Astrocyte (in vitro differentiated cells and primary cell): ENCODE measurements at regions not wholly inside any gene's neighbourhood (a gene's known extent, or its start where the extent isn't known, plus 50 kb on each side); places are given as distances from the start of the nearest gene placed in this dataset.

Experiments
- DNase-seq: peaks from one replicate; pipeline ENCODE4 v3.0.0-alpha.2; 2010; ENCODE audit warnings: low read depth
- FAIRE-seq: peaks from 2 replicates; lab custom pipeline; 2011; peaks lifted over from hg19 to GRCh38; lab: Jason Lieb, UNC
- H2AFZ ChIP-seq: 2 replicates; pipeline ENCODE4 v1.6.0; 2012; ENCODE audit warnings: low read depth, low read length, inconsistent platforms
- H3K27ac ChIP-seq: 2 replicates; pipeline ENCODE4 v1.5.1; 2011; ENCODE audit warnings: low read depth, low read length, inconsistent platforms
- H3K27me3 ChIP-seq: 2 replicates; pipeline ENCODE4 v1.6.0; 2011; ENCODE audit warnings: low read length, inconsistent platforms; ENCODE audit not compliant: insufficient read depth
- H3K36me3 ChIP-seq: 2 replicates; pipeline ENCODE4 v1.5.1; 2011; ENCODE audit warnings: low read length, inconsistent platforms; ENCODE audit not compliant: insufficient read depth
- H3K4me1 ChIP-seq: 2 replicates; pipeline ENCODE4 v1.5.1; 2011; ENCODE audit warnings: low read length, inconsistent platforms; ENCODE audit not compliant: insufficient read depth
- H3K4me2 ChIP-seq: 2 replicates; pipeline ENCODE4 v1.6.0; 2012; ENCODE audit warnings: low read length, inconsistent platforms
- H3K4me3 ChIP-seq: 2 replicates; pipeline ENCODE4 v1.5.1; 2011; ENCODE audit warnings: low read depth, mild to moderate bottlenecking, low read length, inconsistent platforms; ENCODE audit not compliant: insufficient read depth
- H3K79me2 ChIP-seq: 2 replicates; pipeline ENCODE4 v1.6.0; 2012; ENCODE audit warnings: mild to moderate bottlenecking, low read length, inconsistent platforms; ENCODE audit not compliant: insufficient read depth
- H3K9ac ChIP-seq: 2 replicates; pipeline ENCODE4 v1.6.0; 2012; ENCODE audit warnings: mild to moderate bottlenecking, low read length, inconsistent platforms
- H3K9me3 ChIP-seq: 2 replicates; pipeline ENCODE4 v1.5.1; 2012; ENCODE audit warnings: low read depth, mild to moderate bottlenecking, low read length, inconsistent platforms; ENCODE audit not compliant: insufficient read depth
- H4K20me1 ChIP-seq: 2 replicates; pipeline ENCODE4 v1.6.0; 2012; ENCODE audit warnings: low read length, inconsistent platforms; ENCODE audit not compliant: insufficient read depth
- H3K27ac Mint-ChIP-seq: one replicate; pipeline ENCODE4 v1.8.0; 2021; ENCODE audit warnings: mild to moderate bottlenecking, mixed read lengths; ENCODE audit not compliant: unreplicated experiment
- H3K27me3 Mint-ChIP-seq: one replicate; pipeline ENCODE4 v1.8.0; 2021; ENCODE audit warnings: low read depth, mixed read lengths; ENCODE audit not compliant: unreplicated experiment
- H3K36me3 Mint-ChIP-seq: one replicate; pipeline ENCODE4 v1.8.0; 2021; ENCODE audit warnings: low read depth, mixed read lengths; ENCODE audit not compliant: unreplicated experiment
- H3K4me1 Mint-ChIP-seq: one replicate; pipeline ENCODE4 v1.8.0; 2021; ENCODE audit warnings: low read depth, mixed read lengths; ENCODE audit not compliant: unreplicated experiment
- H3K4me3 Mint-ChIP-seq: one replicate; pipeline ENCODE4 v1.8.0; 2021; ENCODE audit warnings: mild to moderate bottlenecking, moderate library complexity, mixed read lengths; ENCODE audit not compliant: unreplicated experiment
- H3K9me3 Mint-ChIP-seq: one replicate; pipeline ENCODE4 v1.8.0; 2021; ENCODE audit warnings: mild to moderate bottlenecking, mixed read lengths; ENCODE audit not compliant: unreplicated experiment
- EZH2 ChIP-seq: IDR thresholded peaks from 2 replicates; pipeline ENCODE4 v1.6.1; 2012; ENCODE audit warnings: mild to moderate bottlenecking, low read length, inconsistent platforms; ENCODE audit not compliant: insufficient read depth
- TF ChIP-seq, protein P1 (sequence below): IDR thresholded peaks from 2 replicates; pipeline ENCODE4 v1.5.1; 2011; ENCODE audit warnings: low read depth, mild to moderate bottlenecking, inconsistent platforms, low read length, moderate library complexity; ENCODE audit not compliant: insufficient read depth

DNA sequence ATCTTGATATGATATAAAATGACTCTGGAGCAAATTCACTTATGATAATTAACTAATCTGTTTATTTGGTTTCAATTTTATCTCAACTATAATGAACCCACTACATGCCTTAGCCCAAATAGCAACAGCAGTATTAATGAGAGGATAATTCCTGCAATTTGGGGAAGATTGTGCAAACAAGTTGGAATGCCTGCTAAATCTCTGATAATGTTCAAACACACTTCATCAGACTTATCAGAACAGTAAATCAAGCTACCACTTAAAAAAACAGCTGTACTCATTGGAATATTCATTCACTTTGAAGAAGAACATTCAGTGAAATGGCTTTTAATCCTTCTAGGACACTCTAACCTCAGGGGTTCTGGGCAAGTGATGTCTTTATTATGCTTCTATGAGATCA is 85.4 kb downstream of the CBLN4 start:
- no peak for TF ChIP-seq EZH2
- TF ChIP-seq, protein P1, sequence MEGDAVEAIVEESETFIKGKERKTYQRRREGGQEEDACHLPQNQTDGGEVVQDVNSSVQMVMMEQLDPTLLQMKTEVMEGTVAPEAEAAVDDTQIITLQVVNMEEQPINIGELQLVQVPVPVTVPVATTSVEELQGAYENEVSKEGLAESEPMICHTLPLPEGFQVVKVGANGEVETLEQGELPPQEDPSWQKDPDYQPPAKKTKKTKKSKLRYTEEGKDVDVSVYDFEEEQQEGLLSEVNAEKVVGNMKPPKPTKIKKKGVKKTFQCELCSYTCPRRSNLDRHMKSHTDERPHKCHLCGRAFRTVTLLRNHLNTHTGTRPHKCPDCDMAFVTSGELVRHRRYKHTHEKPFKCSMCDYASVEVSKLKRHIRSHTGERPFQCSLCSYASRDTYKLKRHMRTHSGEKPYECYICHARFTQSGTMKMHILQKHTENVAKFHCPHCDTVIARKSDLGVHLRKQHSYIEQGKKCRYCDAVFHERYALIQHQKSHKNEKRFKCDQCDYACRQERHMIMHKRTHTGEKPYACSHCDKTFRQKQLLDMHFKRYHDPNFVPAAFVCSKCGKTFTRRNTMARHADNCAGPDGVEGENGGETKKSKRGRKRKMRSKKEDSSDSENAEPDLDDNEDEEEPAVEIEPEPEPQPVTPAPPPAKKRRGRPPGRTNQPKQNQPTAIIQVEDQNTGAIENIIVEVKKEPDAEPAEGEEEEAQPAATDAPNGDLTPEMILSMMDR, result no peak
- Histone ChIP-seq H3K4me3 (no peak overlapping the region), H3K27ac (no peak overlapping the region), H2AFZ (no peak overlapping the region), H3K27me3 (no peaks in the 10 kb centered on the region), H3K4me2 (no peak overlapping the region), H3K9me3 (no peaks in the 10 kb centered on the region), H3K79me2 (no peaks in the 10 kb centered on the region), H3K36me3 (no peaks in the 10 kb centered on the region), H3K9ac (no peak overlapping the region), H4K20me1 (no peaks in the 10 kb centered on the region), H3K4me1 (no peaks in the 10 kb centered on the region)
- DNase-seq (no peak), FAIRE-seq (no peak)
- Mint-ChIP-seq H3K4me1 (no peaks in the 10 kb centered on the region), H3K36me3 (no peaks in the 10 kb centered on the region), H3K4me3 (no peak overlapping the region), H3K27ac (no peak overlapping the region), H3K9me3 (peaks cover 6% of the 10 kb centered on the region), H3K27me3 (no peaks in the 10 kb centered on the region)

DNA sequence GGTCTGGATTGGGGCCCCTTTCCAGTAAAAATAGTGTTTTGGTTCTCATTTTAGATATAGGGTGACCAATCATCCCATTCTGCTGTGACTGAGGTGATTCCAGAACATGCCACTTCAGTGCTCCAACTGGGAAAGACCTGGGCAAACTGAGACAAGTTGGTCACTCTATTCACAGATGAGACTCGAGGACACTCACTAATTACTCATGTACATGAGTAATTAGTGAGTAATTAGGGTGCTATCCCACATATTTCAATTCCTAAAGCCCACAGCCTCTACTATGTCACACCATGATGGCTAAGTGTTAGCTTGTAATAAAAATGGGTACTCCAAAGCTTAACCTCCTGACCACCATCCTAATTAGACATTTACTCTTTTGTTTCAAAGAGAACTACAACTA is 86.0 kb downstream of the CBLN4 start:
- no peak overlapping the region for H3K4me3 Mint-ChIP-seq
- H3K9me3 ChIP-seq, result no peaks in the 10 kb centered on the region

DNA sequence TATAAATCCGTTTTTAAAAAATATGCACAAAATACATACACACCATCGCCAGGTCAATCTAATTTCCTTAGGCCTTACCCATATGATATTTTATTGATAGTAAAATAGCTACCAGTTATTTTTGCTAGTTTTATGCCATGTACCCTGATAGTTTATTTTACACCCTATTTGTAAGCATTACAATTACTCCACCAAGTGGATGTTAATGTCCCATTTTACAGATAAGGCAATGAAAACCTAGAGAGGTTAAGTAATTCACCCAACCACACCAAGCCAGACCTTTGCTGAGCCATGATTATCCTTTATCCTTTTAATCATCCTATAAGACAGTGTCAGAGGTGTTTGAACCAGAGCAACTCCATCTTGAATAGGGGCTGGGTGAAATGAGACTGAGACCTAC is 86.8 kb downstream of the CBLN4 start:
- TF ChIP-seq, protein P1, result no peak
- TF ChIP-seq EZH2, result no peak
- H3K36me3 ChIP-seq, result no peaks in the 10 kb centered on the region
- H3K4me2 ChIP-seq, result no peak overlapping the region
- Mint-ChIP-seq H3K27ac (no peak overlapping the region), H3K4me1 (no peaks in the 10 kb centered on the region), H3K27me3 (no peaks in the 10 kb centered on the region), H3K4me3 (no peak overlapping the region), H3K36me3 (no peaks in the 10 kb centered on the region), H3K9me3 (peaks cover 6% of the 10 kb centered on the region)
- H3K27me3 ChIP-seq, result no peaks in the 10 kb centered on the region
- H3K79me2 ChIP-seq, result no peaks in the 10 kb centered on the region
- H3K9ac ChIP-seq, result no peak overlapping the region
- FAIRE-seq (no peak), DNase-seq (no peak)
- no peak overlapping the region for H2AFZ ChIP-seq
- no peak overlapping the region for H3K4me3 ChIP-seq
- no peaks in the 10 kb centered on the region for H3K4me1 ChIP-seq
- no peaks in the 10 kb centered on the region for H3K9me3 ChIP-seq
- H4K20me1 ChIP-seq, result no peaks in the 10 kb centered on the region
- no peak overlapping the region for H3K27ac ChIP-seq

More for the DNA sequence above, 86.0 kb downstream of the CBLN4 start:
- DNase-seq (no peak), FAIRE-seq (no peak)
- H3K4me1 ChIP-seq, result no peaks in the 10 kb centered on the region
- Mint-ChIP-seq H3K27me3 (no peaks in the 10 kb centered on the region), H3K36me3 (no peaks in the 10 kb centered on the region), H3K4me1 (no peaks in the 10 kb centered on the region), H3K9me3 (peaks cover 6% of the 10 kb centered on the region), H3K27ac (no peak overlapping the region)
- no peak overlapping the region for H3K27ac ChIP-seq
- no peak overlapping the region for H2AFZ ChIP-seq
- no peak overlapping the region for H3K9ac ChIP-seq
- no peaks in the 10 kb centered on the region for H3K27me3 ChIP-seq
- no peak for TF ChIP-seq EZH2
- TF ChIP-seq, protein P1, result no peak
- H4K20me1 ChIP-seq, result no peaks in the 10 kb centered on the region
- H3K4me3 ChIP-seq, result no peak overlapping the region
- H3K4me2 ChIP-seq, result no peak overlapping the region
- no peaks in the 10 kb centered on the region for H3K79me2 ChIP-seq
- H3K36me3 ChIP-seq, result no peaks in the 10 kb centered on the region
